AG04449 (cell line): ENCODE measurements at regions not wholly inside any gene's neighbourhood (a gene's known extent, or its start where the extent isn't known, plus 50 kb on each side); places are given as distances from the start of the nearest gene placed in this dataset.

Source experiments
- CTCF ChIA-PET: fragments of 350-600 bp; formaldehyde crosslinking; extraction: SDS; loops from one replicate; lab custom pipeline; 2021; ENCODE audit warnings: antibody characterized with exemption; lab: Yijun Ruan, JAX
- POLR2A ChIA-PET: fragments of 400-600, 350-600 bp; formaldehyde crosslinking; extraction: SDS; loops from one replicate; lab custom pipeline; 2020; ENCODE audit warnings: antibody characterized with exemption, inconsistent platforms; lab: Yijun Ruan, JAX
- DNase-seq: peaks from one replicate; pipeline ENCODE4 v3.0.0-alpha.2; 2010; ENCODE audit warnings: low read depth, low spot score
- H3K4me3 ChIP-seq: 2 replicates; pipeline ENCODE4 v1.5.1; 2011; ENCODE audit warnings: low read depth, mild to moderate bottlenecking, control low read depth, low read length
- TF ChIP-seq, protein P1 (sequence below): IDR thresholded peaks from one replicate; pipeline ENCODE4 v1.5.1; 2011; ENCODE audit warnings: mild to moderate bottlenecking, moderate library complexity, low read length, control low read depth, inconsistent platforms; ENCODE audit not compliant: insufficient read depth; ENCODE audit errors: missing control alignments

DNA sequence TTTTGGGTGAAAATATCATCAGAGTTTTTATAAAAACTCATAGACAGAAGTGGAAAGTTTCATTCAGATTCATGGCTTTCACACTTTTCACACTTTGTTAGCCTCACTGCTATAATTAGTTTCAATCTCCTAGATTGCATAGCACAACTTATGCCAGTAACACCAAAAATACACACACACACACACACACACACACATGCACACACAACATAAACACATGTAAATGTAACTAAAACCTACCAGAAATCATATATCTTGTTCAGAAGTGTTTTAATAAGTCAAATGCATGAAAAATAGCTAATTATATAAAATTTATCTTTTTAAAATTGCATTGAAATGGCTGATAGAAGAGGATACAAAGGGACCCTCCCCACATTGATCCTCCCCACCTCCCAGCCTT, 347.8 kb upstream of the SLC35B3 start:
- TF ChIP-seq, protein P1, sequence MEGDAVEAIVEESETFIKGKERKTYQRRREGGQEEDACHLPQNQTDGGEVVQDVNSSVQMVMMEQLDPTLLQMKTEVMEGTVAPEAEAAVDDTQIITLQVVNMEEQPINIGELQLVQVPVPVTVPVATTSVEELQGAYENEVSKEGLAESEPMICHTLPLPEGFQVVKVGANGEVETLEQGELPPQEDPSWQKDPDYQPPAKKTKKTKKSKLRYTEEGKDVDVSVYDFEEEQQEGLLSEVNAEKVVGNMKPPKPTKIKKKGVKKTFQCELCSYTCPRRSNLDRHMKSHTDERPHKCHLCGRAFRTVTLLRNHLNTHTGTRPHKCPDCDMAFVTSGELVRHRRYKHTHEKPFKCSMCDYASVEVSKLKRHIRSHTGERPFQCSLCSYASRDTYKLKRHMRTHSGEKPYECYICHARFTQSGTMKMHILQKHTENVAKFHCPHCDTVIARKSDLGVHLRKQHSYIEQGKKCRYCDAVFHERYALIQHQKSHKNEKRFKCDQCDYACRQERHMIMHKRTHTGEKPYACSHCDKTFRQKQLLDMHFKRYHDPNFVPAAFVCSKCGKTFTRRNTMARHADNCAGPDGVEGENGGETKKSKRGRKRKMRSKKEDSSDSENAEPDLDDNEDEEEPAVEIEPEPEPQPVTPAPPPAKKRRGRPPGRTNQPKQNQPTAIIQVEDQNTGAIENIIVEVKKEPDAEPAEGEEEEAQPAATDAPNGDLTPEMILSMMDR: no peak
- CTCF ChIA-PET: no interaction called here
- POLR2A ChIA-PET: no interaction called here
- H3K4me3 ChIP-seq: no peak overlapping the region
- no peak for DNase-seq

DNA sequence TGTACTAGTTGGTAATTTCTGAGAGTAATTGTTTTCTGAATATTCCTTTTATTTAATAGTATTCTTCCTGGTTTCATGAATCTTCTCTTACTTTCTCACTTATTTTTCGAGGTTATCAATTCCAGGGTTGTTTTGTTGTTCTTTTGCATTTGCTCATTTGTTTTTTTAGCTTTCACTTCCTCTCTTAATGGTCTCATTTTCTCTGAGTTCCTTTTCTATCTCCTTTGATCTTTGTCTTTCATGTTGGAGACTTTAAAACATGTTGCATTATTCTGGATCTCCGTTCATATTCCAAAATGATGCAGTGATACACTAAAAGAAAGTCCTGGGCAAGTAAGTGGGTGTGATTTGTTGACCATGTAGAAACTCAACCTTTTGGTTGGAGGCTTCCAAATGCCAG, 345.3 kb upstream of the SLC35B3 start:
- no peak overlapping the region for H3K4me3 ChIP-seq
- TF ChIP-seq, protein P1: no peak
- no peak for DNase-seq
- POLR2A ChIA-PET: no interaction called here
- CTCF ChIA-PET: no interaction called here

DNA sequence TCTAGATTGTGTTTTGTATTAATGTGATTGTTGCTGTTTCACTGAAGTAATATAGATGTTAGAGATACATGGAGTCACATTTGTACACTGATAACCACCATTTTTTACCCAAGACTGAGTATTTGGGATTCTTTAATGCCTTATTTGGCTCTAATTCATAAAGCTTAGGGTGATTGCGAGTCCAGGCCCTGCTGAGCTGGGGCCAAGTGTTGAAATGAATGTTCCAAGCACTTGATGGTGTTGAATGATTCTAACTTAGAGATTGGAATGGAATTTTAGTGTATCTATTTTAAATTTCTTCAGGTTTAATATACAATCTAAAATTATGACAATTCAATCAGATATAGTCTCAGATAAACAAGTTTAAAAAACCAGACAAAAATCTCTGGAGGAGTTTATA, 329.4 kb upstream of the SLC35B3 start:
- DNase-seq: no peak
- TF ChIP-seq, protein P1: no peak
- H3K4me3 ChIP-seq: no peak overlapping the region
- ChIA-PET POLR2A (no interaction called here), CTCF (no interaction called here)

DNA sequence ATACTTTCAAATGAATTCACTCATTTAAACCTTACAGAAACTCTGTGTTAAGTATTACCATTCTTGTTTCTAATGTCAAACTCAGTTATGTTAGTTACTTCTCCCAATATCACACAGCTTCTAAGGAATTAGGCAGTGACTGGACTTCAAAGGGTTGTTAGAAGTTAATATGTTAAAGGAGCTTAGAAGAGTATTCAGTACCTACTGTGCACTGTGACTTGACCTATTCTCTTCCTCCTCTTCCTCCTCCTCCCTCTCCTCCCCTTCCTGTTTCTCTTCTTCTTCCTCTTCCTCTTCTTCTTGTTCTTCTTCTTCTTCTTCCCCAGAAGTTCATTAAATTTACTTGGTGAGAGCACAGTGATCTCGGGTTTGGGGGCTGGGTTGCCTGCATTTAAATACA, 325.6 kb upstream of the SLC35B3 start:
- TF ChIP-seq, protein P1: no peak
- POLR2A ChIA-PET: no interaction called here
- H3K4me3 ChIP-seq: no peak overlapping the region
- DNase-seq: no peak
- CTCF ChIA-PET: no interaction called here

DNA sequence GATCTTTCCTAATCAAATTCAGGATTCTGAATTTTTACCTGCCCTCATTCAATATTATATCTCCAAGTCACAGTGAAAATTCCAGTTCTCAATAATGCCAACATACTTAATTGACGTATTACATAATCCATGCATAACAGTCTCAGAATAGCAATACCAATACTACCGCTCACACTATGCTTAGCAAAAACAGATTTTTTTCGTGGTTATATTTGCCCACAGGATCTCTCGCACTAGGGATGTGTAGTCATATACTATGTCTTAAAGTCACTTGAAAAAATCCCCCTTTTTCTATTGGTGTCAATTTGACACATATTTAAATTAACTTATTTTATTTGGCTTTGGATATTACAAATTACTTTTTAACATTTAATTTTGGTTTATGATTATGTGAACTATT, 323.1 kb upstream of the SLC35B3 start:
- H3K4me3 ChIP-seq: no peak overlapping the region
- no peak for DNase-seq
- ChIA-PET CTCF (no interaction called here), POLR2A (no interaction called here)
- TF ChIP-seq, protein P1: no peak

DNA sequence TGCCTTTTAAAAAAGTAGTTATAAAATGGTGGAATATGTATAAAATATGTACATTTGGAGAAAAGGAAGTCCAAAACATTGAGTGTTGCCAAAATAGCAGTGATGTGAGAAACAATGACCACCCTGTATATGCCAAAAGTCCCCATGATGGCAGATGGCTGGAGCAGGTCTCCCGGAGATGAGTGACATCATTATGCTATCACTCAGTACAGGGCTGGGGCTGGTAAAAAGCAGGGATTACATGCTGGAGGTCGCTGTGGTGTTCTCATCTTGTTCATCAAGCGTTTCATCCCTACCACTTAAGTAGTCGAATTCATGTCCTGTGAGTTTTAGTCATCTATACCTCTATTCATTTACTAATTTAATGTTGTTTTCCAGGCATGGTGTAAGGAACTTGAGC, 315.3 kb upstream of the SLC35B3 start:
- ChIA-PET POLR2A (no interaction called here), CTCF (no interaction called here)
- DNase-seq: no peak
- no peak overlapping the region for H3K4me3 ChIP-seq
- TF ChIP-seq, protein P1: no peak
